Dedifferentiated amniotic fluid mesenchymal stem cell (primary cell): ENCODE measurements at regions not wholly inside any gene's neighbourhood (a gene's known extent, or its start where the extent isn't known, plus 50 kb on each side); places are given as distances from the start of the nearest gene placed in this dataset.
"Not testable (repeated sequence)": the region's sequence is repeated elsewhere in the genome, so short reads cannot be mapped to it uniquely, and the experiment has no call there.

Experiments
- DNase-seq: peaks from one replicate; pipeline ENCODE4 v3.0.0-alpha.2; 2016; ENCODE audit errors: extremely low spot score

DNA sequence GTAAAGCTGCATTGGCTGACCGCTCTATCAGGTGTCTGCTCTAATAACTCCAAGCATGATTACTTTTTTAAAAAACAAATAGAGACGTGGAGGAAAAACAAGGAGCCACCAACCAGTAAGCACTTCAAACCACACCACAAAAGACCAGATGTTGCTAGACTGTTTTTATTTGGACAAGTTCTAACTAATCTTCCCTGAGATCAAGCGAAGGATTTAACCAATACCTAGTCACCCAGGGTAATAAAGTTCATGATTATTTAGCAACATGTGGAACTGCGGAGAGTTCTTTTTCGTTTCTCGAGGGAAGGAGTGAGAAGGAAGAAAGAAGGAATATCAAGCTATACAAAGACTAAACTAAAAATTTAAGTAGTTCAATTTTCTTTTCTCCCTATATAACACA lies 288.1 kb downstream of the DUSP6 start:
- no peak for DNase-seq

DNA sequence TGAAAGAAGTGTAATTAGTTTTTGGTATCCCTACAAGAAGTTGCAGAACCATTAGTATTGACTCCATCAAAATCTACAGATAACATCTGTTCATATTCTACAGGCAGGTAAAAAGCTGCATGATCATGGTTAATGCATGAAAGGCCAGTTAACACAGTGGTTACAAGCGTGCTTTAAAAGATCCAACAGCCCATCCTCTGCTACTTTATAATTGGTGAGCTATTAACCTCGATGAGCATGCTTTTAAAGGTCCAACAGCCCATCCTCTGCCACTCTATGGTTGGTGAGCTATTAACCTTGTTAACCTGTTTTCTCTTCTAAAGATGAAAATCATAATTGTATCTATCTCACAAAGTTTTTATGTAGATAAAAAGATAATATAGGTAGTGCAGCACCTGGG lies 289.3 kb downstream of the DUSP6 start:
- no peak for DNase-seq

DNA sequence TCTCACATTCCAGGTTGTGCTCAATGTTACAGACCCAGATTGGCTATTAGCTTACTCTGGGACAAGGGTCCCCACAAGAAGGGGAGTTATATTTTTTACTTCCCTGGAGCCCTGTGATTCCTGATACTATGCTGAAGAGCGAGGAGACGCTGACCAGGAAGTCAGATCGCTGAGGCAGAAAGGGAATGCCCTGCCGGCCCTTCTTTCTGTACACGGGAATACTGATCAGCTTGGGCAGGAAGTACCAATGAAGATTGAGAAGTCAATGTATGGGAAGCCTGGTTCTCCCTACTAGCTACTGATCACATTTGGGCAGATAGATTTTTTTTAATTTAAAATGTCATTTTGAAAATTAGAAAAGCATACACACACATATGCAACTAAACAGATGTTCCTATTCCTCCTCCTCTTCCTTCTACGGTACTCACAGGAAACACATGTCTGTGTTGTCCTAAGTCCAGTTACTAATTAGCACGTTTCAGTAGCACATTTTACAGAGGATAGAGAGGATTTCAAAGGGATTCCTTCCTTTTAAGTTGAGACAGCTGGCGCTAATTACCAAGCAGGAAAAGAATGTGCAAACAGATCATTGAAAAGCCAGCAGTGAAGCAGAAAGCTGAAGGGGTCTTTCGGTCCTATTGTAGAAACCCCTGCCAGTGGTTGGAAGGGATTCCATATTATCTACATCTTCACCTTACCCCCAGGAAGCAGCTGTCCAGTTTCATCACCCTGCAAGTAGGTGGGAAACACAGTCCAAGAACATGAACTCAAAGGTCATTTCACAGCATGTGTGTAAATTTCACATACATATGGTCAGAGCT lies 292.4 kb downstream of the DUSP6 start:
- no peak for DNase-seq

DNA sequence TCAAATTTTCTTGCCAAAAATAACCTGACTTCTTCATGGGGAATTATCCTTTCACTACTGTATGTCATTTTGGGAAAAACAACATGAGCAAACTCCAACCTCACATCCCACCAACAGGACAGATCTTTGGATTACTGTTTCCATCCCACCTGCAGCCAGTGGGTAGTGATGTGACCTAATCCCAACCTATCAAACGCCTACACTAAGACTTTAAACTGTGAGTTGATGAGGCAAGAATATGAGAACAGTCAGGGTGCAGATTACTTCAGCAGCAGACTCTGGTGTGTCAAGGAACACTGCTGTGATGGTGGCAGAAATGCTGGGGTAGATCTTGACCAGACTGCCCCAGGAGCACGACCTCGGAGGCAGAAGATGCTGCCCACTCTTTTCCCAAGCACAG lies 293.2 kb downstream of the DUSP6 start:
- no peak for DNase-seq

DNA sequence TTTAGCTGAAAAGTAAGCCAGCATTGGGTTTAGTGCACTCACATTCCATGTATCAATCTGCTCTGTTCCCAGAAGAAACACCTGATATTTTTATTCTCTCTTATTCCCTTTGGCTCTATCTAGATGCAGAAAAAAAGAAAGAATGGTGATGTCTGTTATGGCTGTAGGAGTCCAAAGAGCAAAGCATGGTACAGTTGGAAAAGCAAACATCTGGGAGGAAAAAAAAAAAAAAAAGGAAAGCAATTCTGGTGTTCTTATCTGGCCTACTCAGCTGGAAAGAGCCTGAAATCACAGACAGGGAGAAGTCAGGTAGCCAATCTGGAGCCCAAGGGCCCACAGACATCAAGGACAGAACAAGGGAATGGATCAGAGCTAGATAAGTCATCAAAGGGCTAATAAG lies 293.9 kb downstream of the DUSP6 start:
- no peak for DNase-seq

DNA sequence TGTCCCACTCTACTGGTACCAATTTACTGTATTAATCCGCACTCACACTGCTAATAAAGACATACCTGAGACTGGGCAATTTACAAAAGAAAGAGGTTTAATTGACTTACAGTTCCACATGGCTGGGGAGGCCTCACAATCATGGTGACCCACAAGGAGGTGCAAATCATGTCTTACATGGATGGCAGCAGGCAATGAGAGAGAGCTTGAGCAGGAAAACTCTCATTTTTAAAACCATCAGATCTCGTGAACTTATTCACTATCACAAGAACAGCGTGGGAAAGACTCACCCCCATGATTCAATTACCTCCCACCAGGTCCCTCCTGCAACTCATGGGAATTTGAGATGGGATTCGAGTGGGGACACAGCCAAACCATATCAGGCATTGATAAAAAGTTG lies 298.5 kb downstream of the DUSP6 start:
- DNase-seq, result not testable (repeated sequence)

DNA sequence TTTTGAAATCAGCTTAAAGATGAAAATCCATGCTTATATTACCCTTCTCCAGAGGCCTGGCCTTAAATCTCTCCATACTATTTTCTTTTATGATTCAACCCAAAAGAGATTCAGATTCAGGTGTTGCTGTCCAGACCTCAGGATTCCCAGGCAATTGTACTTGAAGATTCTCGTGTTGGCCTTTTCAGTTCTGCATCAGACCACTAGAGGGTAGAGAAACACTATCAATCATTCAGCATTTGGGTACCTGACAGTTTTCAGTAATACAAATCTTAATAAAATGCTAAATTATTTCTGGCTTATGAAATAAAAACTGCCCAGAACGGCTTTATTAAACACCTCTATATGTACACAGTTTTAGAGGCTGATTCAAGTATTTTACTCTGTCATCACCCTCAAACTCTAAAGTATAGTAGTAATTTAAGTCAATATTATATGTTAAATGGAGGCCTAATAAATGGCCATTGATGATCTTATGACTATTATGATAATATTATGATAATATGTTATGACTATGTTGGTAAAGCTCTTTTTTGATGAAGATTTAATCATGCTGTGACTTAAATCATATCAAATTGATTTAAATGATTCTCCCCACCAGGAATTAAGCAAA lies 301.1 kb downstream of the DUSP6 start:
- DNase-seq, result peak; percentile 58

DNA sequence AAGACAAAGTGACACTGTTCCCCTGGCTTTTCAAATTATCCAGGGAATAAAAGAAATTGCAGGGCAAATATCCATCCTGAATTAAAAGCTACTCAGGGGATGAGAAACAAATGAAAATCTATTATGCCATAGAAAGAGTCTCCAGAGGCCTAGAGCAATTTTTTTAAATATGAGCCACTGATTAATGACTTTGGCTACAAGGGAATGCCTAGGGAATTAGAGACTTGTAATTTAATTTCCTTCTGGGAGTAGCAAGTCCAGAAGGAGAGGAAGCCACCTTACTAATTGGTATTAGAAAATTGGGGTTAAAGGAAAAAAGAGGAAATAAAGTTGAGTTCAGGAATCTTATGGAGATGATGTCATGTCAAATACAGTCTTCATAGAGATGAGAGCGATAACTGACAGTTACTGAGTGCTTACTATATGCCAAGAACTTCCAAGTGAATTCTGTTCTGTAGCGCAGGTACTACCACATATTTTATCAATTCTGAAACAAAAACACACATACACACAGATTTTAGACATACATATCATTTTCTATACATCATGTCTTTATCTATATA lies 304.4 kb downstream of the DUSP6 start:
- no peak for DNase-seq

DNA sequence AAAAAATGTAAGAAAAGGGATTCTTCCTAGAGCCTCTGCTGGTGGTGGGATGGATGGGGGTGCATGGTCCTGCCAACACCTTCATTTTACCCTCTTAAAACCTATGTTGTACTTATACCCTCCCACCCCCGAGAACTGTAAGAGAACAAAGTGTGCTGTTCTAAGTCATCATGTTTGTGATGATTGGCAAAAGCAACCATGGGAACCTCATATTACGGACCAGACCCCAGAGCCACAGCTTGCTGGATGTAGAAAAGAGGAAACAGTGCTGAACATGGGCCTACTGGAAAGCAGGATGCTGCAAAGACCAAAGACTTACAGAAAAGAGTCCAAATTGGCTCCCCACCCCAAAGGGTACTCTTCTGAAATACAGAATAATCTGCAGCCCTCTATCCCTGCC lies 311.2 kb downstream of the DUSP6 start:
- no peak for DNase-seq

DNA sequence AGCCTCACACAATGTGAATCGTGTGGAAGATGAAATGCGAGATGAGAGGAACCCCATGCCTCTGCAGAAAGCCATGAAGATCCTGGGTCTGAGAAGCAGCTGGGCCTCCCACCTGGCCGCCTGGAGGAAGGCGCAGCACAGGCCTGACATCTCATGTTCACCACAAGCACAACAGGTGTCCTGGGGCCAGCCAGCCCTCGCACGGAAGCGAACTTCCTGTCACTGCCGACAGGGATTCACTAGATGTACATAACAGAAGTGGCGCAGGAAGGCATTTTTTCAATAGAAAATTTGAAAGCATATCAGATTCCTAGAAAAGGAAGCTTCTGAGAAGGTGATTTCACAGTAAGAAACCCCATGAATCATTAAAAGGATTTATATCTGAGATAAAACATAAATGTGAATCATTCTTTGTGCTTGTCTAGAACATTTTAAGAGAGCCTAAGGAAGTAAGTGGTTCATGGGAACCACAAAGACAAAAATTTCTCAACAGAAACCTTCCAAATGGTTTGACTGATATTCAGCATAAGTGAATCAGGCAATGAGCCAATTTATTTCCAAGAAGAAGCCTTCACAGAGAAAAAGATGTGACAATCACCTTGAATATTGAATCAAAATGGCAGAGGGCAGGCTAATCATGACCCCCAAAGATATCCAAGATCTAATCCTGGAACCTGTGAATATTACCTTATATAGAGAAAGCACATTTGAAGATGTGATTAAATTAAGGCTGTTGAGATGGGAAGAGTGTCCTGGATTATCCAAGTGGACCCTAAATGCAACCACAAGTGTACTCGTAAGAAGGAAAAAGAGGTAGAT lies 311.9 kb downstream of the DUSP6 start:
- no peak for DNase-seq

DNA sequence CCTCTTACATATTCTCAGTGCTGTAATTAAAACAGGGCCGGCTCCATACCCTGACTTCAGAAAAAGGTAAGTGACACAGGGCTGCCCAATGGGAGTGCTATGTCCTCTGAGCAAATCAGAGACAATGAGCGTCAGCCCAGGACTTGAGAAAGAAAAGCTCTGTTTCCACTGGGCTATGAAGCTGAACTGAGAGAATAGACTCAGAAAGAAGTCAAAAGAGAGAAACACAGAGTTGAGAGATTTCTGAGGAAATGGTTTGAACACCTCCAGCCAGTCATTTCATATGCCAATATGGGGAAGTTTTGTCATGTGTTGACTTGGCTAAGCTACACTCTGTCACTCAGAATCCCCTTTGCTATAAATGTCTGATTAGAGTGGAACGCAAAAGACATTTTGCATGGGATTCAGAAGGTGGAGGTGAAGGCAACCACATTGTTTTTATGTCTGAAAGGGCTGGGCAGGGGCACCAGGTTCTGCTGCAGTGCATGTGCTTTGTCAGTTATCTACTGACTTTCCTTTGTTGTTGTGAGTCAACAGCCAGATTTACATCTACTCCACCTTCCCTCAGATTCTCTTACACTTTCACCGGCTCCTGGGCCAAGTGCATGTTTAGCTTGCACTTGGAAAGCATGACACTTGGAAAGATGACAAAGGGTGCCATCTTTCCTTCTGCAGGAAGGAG lies 313.3 kb downstream of the DUSP6 start:
- no peak for DNase-seq

DNA sequence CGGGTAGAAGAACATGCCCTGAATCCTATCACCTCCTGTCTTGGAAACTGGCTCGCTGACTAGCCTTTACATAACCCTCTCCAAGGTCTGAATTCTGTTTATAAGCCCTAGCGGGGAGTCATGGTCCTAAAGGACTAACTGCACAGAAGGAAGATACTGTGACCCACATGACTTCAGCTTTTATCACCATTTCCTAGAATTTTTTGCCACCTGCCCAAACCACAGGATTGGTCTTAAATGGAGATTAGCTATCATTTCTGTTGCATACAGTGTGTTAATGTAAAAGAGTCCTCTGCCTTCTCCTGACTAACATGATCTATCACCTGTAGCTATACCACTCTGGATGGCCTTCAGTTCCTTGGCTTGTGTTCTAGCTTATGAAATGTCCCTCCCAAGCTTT lies 319.2 kb downstream of the DUSP6 start:
- DNase-seq, result no peak

DNA sequence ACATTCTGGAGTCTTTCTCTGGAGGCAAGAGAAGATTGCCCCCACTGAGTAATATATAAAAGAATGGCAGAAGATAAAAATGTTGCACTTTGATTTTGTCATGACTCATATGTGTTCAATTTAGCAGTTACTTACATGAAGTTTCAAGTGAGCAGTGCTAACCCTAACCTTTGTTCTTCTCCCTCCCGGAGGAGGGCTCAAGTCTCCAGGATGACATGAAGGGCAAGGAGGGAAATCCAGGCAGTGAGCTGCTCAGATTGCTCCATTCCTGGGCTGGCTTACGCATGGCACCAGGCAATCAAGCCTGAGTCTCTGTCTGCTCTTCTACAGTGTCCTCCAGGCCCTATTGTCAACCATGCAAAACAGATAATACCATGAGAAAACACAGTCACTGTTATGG lies 322.3 kb downstream of the DUSP6 start:
- no peak for DNase-seq

DNA sequence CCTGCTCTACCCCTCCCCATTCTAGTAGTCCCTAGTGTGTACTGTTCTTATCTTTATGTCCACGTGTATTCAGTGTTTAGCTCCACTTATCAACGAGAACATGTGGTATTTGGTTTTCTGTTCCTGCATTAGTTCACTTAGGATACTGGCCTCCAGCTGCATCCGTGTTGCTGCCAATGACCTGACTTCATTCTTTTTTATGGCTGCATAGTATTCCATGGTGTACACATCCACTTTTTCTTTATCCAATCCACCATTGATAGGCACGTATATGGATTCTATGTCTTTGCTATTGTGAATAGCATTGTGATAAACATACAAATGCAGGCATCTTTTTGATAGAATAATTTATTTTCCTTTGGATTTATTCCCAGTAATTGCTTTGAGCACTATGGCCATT lies 327.7 kb downstream of the DUSP6 start:
- DNase-seq, result no peak

DNA sequence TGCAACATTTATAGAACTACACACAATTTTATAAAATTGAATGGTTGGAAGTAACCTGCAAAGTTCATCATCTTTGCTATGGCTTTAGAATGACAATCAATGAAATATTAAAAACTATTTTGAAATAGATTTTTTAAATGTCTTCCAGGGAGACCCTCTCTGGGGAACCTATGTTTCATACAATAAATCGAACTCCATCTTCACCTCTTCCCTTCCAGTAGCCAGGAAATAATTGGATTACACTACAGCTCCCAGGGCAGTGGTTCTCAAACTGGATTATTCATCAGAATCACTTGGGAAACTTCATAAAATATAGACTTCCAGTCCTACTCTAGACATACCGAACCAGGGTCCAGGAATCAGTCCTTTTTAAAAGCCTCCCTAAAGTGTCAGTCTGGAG lies 328.4 kb downstream of the DUSP6 start:
- DNase-seq, result no peak

DNA sequence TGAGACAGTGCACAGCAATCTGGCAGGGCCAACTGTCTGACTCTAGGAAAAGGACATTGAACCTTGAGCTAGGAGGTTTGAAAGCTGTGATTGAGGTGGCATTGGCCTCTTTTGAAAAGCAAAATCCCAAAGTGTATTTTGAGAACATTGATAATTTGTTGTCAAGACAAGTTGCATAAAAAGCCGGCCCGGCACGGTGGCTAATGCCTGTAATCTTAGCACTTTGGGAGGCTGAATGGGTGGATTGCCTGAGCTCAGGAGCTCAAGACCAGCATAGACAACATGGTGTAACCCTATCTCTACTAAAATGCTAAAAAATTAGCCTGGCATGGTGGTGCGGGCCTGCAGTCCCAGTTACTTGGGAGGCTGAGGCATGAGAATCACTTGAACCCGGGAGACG lies 331.6 kb downstream of the DUSP6 start:
- no peak for DNase-seq

DNA sequence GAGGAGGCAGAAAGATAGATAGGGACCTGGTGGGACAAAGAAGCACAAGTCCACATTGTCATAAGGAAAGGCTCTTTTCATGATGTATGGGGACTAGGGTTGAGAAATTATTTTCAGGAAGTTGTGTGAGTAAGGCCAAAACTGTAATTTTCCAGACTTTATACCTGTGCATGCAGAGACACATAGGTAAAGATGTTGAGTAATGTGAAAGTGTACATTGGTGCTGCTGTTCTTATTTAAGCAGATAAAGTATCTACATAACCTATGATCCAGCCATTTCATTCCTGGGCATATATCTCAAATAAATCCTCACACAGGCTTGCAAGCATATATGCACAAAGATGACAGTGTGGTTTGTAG lies 332.2 kb downstream of the DUSP6 start:
- DNase-seq, result no peak

DNA sequence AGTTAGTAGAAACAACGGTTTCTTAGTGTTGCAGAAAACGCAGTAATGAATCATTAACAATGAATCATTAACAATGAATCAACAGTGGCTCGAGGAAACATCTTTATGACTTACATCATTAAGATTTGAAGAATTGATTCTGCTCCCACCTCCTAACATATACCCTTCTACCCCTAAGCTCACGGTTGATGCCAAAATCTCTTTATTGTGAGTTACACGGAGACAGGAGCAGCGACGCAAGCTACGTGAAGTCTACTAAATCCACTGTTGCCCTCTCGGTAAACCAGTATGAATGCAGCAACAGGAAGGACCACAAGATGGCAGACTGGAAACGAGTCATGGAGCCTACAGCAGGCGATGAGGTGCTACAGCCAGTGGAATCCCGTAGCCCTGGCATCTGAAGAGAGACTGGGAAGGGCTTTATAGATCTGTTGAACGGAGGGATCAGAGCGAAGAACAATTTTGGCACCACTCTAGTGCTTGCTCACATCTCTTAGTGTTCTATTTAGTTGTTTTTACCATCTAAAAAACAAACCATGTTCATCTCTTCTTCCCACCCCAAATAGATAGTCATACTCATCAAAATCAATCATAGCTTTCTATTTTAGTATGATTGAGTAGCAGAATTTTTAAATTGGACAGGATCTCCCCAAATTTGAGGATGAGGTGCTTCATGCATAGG lies 332.7 kb downstream of the DUSP6 start:
- DNase-seq, result peak; percentile 89

DNA sequence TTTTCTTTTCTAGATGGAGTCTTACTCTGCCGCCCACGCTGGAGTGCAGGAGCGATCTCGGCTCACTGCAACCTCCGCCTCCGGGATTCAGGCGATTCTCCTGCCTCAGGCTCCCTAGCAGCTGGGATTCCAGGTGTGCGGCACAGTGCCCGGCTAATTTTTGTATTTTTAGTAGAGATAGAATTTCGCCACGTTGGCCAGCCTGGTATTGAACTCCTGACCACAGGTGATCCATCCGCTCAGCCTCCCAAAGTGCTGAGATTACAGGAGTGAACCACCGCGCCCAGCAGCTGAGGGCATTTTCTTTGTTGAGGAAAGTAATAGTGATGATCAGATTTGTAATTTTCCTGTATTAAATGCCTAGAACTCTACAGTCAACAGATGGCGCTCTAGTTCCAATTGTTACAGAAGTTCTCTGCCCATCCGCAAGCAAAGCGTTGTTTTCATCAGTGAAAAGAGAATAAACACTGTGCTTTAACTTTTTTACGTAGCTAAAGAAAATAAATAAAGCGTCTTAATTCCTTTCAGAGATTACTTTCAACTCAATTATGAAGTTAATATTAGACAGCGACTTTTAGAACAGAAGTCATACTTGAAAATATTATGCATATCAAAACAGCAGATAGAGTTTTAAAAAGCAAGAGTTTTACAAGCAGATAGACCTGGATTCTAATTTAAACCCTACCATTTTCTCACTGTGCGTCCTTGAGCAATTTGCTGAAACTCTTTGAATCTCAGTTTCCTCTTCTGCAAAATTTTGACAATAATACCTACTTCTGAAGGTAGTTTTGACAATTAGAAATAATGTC lies 335.1 kb downstream of the DUSP6 start:
- DNase-seq, result peak; percentile 85

DNA sequence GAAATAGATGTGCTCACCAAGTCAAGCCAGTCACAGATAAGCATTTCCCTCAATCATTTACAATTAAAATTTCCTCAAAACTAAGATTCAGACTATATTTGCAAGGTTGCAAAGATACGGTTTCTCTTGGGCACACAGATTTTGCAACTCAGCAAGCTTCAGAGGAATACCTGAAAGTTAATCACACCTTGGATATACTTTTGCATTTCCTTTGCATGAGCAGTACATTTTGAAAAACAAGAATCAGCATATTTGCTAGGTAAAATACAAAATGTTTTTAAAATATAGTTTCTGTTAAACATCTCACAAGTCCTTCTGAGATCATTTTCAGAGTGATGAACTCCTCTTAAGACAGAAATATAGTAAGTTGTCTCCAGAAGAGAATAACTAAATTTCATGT lies 336.9 kb downstream of the DUSP6 start:
- DNase-seq, result no peak

DNA sequence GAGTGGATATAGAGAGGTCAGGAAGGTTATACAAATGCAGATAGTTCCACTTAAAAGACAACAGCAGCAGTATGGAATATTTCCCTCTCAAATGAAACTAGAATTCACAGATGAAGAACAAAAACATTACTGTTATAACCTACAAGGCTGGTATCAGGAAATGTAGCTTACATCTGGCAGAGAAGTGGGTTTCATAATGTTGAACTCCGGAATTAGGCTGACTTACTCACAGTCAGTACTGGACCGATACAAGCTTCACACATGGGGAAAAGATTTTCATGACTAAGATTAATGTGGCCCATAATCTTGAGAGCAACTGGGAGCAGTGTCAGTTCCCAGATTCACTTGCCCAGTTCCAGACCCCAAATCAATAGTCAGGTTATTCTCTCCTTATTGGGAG lies 353.9 kb downstream of the DUSP6 start:
- DNase-seq, result no peak
